Calu3 (cell line): ENCODE measurements at regions not wholly inside any gene's neighbourhood (a gene's known extent, or its start where the extent isn't known, plus 50 kb on each side); places are given as distances from the start of the nearest gene placed in this dataset.

Experiments
- BruUV-seq: library from RNA; stranded (reverse); fragments of 400-500 nt; replicated peaks from 2 replicates; lab custom pipeline; 2021; lab: Mats Ljungman, UMichigan
- CTCF ChIA-PET: fragments of 300-600 bp; sonication (Branson Sonifier 250); formaldehyde crosslinking; loops from one replicate; lab custom pipeline; 2022; ENCODE audit warnings: antibody characterized with exemption; lab: Charles Lee
- DNase-seq: peaks from one replicate; pipeline ENCODE4 v3.0.0; 2022
- H3K27ac Mint-ChIP-seq: one replicate; pipeline ENCODE4 v1.8.0; 2022; ENCODE audit warnings: mixed read lengths; ENCODE audit not compliant: unreplicated experiment
- H3K27me3 Mint-ChIP-seq: one replicate; pipeline ENCODE4 v1.8.0; 2022; ENCODE audit warnings: mixed read lengths; ENCODE audit not compliant: unreplicated experiment
- H3K36me3 Mint-ChIP-seq: one replicate; pipeline ENCODE4 v1.8.0; 2022; ENCODE audit warnings: mild to moderate bottlenecking, moderate library complexity, mixed read lengths; ENCODE audit not compliant: insufficient read depth, unreplicated experiment
- H3K4me1 Mint-ChIP-seq: one replicate; pipeline ENCODE4 v1.8.0; 2022; ENCODE audit warnings: mild to moderate bottlenecking, low read depth, mixed read lengths; ENCODE audit not compliant: unreplicated experiment
- H3K4me3 Mint-ChIP-seq: one replicate; pipeline ENCODE4 v1.8.0; 2022; ENCODE audit warnings: mild to moderate bottlenecking, low read depth, moderate library complexity, mixed read lengths; ENCODE audit not compliant: unreplicated experiment
- H3K9me3 Mint-ChIP-seq: one replicate; pipeline ENCODE4 v1.8.0; 2022; ENCODE audit warnings: low read depth, mixed read lengths; ENCODE audit not compliant: unreplicated experiment
- CTCF ChIP-seq: fragments of 200-600 bp; IDR thresholded peaks from one replicate; pipeline ENCODE4 v1.8.0; 2022; ENCODE audit warnings: antibody characterized with exemption; ENCODE audit not compliant: unreplicated experiment
- intact Hi-C: fragments of 100-400 bp; cut with micrococcal nuclease; formaldehyde crosslinking; loops from one replicate; pipeline ENCODE4 v1.10.0; 2022; ENCODE audit not compliant: unreplicated experiment

GRCh38 chr17:53264730-53265129 is 558.0 kb upstream of the KIF2B start:
- BruUV-seq, result no TSS peak
- CTCF ChIA-PET, result no interaction called here
- no peaks in the 10 kb centered on the region for H3K36me3 Mint-ChIP-seq
- no peak overlapping the region for H3K27ac Mint-ChIP-seq
- DNase-seq, result no peak
- H3K9me3 Mint-ChIP-seq, result no peaks in the 10 kb centered on the region
- intact Hi-C loops, result no loop called here
- H3K4me3 Mint-ChIP-seq, result no peak overlapping the region
- no peaks in the 10 kb centered on the region for H3K4me1 Mint-ChIP-seq
- no peaks in the 10 kb centered on the region for H3K27me3 Mint-ChIP-seq
- no peak for TF ChIP-seq CTCF

GRCh38 chr17:53253956-53254597 is 568.6 kb upstream of the KIF2B start:
- no peak for DNase-seq
- H3K27ac Mint-ChIP-seq, result no peak overlapping the region
- H3K4me1 Mint-ChIP-seq, result no peaks in the 10 kb centered on the region
- H3K36me3 Mint-ChIP-seq, result no peaks in the 10 kb centered on the region
- no peaks in the 10 kb centered on the region for H3K27me3 Mint-ChIP-seq
- no peak overlapping the region for H3K4me3 Mint-ChIP-seq
- TF ChIP-seq CTCF, result no peak
- no TSS peak for BruUV-seq
- intact Hi-C loops, result no loop called here
- H3K9me3 Mint-ChIP-seq, result peaks cover 4% of the 10 kb centered on the region
- CTCF ChIA-PET, result no interaction called here

- Mint-ChIP-seq H3K27ac (no peak overlapping the region), H3K36me3 (no peaks in the 10 kb centered on the region), H3K9me3 (peaks cover 2% of the 10 kb centered on the region), H3K27me3 (no peaks in the 10 kb centered on the region), H3K4me3 (no peak overlapping the region), H3K4me1 (no peaks in the 10 kb centered on the region)
- BruUV-seq, result no TSS peak
- no peak for DNase-seq
- intact Hi-C loops, result no loop called here
- CTCF ChIA-PET, result no interaction called here
- TF ChIP-seq CTCF, result no peak
These were observed 573.7 kb upstream of the KIF2B start for GRCh38 chr17:53249036-53249435.

- DNase-seq, result no peak
- no peaks in the 10 kb centered on the region for H3K36me3 Mint-ChIP-seq
- CTCF ChIA-PET, result no interaction called here
- H3K27me3 Mint-ChIP-seq, result no peaks in the 10 kb centered on the region
- intact Hi-C loops, result no loop called here
- H3K27ac Mint-ChIP-seq, result no peak overlapping the region
- no peak for TF ChIP-seq CTCF
- no peaks in the 10 kb centered on the region for H3K4me1 Mint-ChIP-seq
- H3K9me3 Mint-ChIP-seq, result no peaks in the 10 kb centered on the region
- BruUV-seq, result no TSS peak
- H3K4me3 Mint-ChIP-seq, result no peak overlapping the region
These were observed 588.6 kb upstream of the KIF2B start for GRCh38 chr17:53234138-53234537.
